ENCODE measurements at regions not wholly inside any gene's neighbourhood (a gene's known extent, or its start where the extent isn't known, plus 50 kb on each side); places are given as distances from the start of the nearest gene placed in this dataset.

GRCh38 chr12:124442281-124442680 is 125.1 kb downstream of the NCOR2 start:
- TF ChIP-seq, protein P1, sequence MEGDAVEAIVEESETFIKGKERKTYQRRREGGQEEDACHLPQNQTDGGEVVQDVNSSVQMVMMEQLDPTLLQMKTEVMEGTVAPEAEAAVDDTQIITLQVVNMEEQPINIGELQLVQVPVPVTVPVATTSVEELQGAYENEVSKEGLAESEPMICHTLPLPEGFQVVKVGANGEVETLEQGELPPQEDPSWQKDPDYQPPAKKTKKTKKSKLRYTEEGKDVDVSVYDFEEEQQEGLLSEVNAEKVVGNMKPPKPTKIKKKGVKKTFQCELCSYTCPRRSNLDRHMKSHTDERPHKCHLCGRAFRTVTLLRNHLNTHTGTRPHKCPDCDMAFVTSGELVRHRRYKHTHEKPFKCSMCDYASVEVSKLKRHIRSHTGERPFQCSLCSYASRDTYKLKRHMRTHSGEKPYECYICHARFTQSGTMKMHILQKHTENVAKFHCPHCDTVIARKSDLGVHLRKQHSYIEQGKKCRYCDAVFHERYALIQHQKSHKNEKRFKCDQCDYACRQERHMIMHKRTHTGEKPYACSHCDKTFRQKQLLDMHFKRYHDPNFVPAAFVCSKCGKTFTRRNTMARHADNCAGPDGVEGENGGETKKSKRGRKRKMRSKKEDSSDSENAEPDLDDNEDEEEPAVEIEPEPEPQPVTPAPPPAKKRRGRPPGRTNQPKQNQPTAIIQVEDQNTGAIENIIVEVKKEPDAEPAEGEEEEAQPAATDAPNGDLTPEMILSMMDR (IDR thresholded peaks at IDR 0.05 in 2 of 3, conservative IDR thresholded peaks at IDR 0.05 in 1 of 3; ENCODE audit: borderline replicate concordance in 1 of 3, insufficient read depth in 1 of 3, low read depth in 2 of 3, low read length in 2 of 3), result no peak
- TF ChIP-seq POLR2AphosphoS5 (IDR thresholded peaks at IDR 0.05; ENCODE audit: low read depth, low read length) (no peak), SP1 (IDR thresholded peaks at IDR 0.05; ENCODE audit: low read depth) (no peak), POLR2A (IDR thresholded peaks at IDR 0.05; ENCODE audit: borderline replicate concordance, extremely low read depth, insufficient read depth, insufficient read length) (no peak), EZH2 (IDR thresholded peaks at IDR 0.05) (no peak), FOSL1 (IDR thresholded peaks at IDR 0.05; ENCODE audit: low read depth) (no peak), RAD21 (IDR thresholded peaks at IDR 0.05; ENCODE audit: low read depth) (no peak), CEBPB (IDR thresholded peaks at IDR 0.05; ENCODE audit: low read depth) (no peak), SIN3A (IDR thresholded peaks at IDR 0.05; ENCODE audit: low read depth) (no peak), TCF7L2 (IDR thresholded peaks at IDR 0.05; ENCODE audit: borderline replicate concordance, extremely low read depth, insufficient read depth, insufficient read length) (no peak)
- TF ChIP-seq, protein P2, sequence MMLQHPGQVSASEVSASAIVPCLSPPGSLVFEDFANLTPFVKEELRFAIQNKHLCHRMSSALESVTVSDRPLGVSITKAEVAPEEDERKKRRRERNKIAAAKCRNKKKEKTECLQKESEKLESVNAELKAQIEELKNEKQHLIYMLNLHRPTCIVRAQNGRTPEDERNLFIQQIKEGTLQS (IDR thresholded peaks at IDR 0.05), result no peak
